ENCODE measurements at regions not wholly inside any gene's neighbourhood (a gene's known extent, or its start where the extent isn't known, plus 50 kb on each side); places are given as distances from the start of the nearest gene placed in this dataset.

DNA sequence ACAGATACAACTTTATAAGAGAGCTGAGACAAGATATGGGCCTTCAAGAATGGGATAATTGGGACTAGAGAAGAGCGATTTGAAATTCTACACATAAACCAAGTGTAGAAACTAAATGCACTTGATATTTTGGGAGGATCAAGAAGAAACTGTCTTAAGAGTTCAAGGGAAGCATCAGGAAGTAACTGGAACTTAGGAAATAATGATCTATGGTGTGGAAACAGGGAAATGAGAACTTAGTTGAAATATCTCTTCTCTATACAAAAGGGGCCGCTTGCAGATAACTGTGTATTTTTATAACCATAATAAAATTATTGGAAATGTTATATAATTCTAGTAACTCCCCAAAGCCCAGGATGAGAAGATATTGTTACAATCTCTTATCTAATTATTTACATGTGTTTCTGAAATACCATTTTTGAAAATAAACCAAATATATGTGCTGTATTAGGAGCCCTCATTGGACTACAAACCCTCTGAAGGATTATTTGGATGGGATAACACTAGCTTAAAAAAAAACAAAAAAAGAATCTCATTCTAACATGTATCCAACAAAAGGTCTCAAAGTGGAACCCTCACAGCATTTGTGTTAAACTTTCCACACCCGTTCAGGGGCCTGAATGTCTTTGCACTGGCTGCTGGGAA lies 84.7 kb upstream of the FLRT2 start:
- TF ChIP-seq, protein P1, sequence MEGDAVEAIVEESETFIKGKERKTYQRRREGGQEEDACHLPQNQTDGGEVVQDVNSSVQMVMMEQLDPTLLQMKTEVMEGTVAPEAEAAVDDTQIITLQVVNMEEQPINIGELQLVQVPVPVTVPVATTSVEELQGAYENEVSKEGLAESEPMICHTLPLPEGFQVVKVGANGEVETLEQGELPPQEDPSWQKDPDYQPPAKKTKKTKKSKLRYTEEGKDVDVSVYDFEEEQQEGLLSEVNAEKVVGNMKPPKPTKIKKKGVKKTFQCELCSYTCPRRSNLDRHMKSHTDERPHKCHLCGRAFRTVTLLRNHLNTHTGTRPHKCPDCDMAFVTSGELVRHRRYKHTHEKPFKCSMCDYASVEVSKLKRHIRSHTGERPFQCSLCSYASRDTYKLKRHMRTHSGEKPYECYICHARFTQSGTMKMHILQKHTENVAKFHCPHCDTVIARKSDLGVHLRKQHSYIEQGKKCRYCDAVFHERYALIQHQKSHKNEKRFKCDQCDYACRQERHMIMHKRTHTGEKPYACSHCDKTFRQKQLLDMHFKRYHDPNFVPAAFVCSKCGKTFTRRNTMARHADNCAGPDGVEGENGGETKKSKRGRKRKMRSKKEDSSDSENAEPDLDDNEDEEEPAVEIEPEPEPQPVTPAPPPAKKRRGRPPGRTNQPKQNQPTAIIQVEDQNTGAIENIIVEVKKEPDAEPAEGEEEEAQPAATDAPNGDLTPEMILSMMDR (IDR thresholded peaks at IDR 0.05): no peak
- Histone ChIP-seq H3K4me1 (no peaks in the 10 kb centered on the region), H3K4me3 (no peak overlapping the region), H3K27me3 (no peaks in the 10 kb centered on the region), H3K27ac (no peak overlapping the region), H3K9me3 (no peaks in the 10 kb centered on the region), H3K36me3 (no peaks in the 10 kb centered on the region)
- DNase-seq: no peak
- ATAC-seq: peak; percentile 26
- intact Hi-C loops (cut with DNase I): no loop called here

DNA sequence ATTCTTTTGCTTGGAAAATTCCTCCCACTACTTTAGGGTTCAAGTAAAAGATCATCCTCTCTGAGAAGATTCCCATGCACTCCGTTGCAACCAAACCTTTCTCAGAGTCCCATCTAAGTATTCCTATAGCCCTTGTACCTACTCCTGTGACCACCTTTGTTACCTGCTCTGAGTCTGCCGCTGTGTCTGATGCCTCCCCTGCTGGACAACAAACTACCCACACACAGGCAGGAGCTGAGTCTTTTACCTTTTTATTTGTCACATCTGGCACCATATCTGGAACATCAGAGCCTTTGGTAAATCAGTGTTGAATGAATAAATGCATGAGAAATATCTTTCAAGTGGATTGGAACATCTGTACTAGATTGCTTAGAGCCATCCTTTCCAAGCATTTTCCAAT lies 82.1 kb upstream of the FLRT2 start:
- intact Hi-C loops (cut with DNase I): no loop called here
- no peaks in the 10 kb centered on the region for H3K36me3 ChIP-seq
- no peak overlapping the region for H3K4me3 ChIP-seq
- H3K27ac ChIP-seq: no peak overlapping the region
- ATAC-seq: no peak
- H3K4me1 ChIP-seq: no peaks in the 10 kb centered on the region
- no peaks in the 10 kb centered on the region for H3K27me3 ChIP-seq
- TF ChIP-seq, protein P1 (IDR thresholded peaks at IDR 0.05): no peak
- H3K9me3 ChIP-seq: no peaks in the 10 kb centered on the region
- DNase-seq: no peak

DNA sequence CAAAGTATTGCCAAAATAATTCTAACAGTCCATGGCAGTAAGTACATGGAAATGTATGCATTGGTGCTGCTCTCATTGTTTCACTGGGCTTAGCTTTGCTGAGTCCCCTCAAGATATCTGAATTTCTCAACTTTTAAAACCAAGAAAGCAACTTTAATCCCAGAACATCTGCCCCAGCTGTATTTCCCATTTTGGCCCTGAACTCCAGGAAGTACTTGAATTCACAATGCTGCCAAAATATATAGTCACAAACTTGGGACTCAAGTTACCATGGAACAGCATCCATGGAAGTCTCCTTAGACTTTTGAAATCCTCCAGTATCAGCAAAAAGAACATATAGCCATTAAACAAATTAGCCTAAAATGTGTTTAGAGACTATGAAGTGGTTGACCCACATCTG lies 78.5 kb upstream of the FLRT2 start:
- Histone ChIP-seq H3K36me3 (no peaks in the 10 kb centered on the region), H3K4me3 (no peak overlapping the region), H3K9me3 (no peaks in the 10 kb centered on the region), H3K4me1 (no peaks in the 10 kb centered on the region), H3K27me3 (no peaks in the 10 kb centered on the region), H3K27ac (no peak overlapping the region)
- TF ChIP-seq, protein P1 (IDR thresholded peaks at IDR 0.05): no peak
- DNase-seq (no peak), ATAC-seq (no peak)
- intact Hi-C loops (cut with DNase I): no loop called here

DNA sequence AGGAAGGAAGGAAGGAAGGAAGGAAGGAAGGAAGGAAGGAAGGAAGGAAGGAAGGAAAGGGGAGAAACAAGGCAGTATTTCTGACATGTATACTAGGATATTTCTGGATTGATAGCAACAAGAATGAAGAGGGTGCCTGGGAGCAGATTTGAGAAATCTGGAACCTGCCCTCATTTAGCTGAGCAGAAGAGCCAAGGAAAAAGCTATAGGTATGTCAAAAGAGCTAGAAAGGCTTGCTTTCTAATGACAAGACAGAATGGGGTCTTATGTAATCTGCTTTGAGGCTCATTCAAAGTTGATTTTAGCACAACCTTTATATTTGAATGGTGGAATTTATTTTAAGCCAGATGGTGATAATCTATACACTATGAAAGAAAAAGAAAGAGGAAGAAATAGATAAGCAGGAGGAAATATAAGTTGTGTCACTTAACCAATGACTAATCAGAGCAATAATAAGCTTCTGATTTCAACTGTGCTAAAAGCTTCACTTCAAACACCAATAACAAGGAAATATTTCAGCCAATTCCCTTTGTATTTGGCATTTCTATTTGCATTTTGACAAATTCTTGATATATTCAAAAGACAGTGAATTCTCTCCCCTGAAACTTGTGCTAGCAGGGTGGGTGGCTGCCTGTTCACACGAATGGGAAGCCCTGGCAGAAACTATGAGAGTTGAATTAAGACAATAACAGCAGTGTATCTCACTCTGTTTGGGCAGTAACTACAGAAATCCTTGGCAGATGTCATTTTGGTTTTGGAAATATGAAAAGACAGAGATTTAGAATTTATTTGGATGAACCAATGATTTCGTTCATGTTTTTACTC lies 76.3 kb upstream of the FLRT2 start:
- Histone ChIP-seq H3K9me3 (no peaks in the 10 kb centered on the region), H3K27ac (no peak overlapping the region), H3K27me3 (no peaks in the 10 kb centered on the region), H3K36me3 (no peaks in the 10 kb centered on the region), H3K4me1 (no peaks in the 10 kb centered on the region), H3K4me3 (no peak overlapping the region)
- intact Hi-C loops (cut with DNase I): no loop called here
- DNase-seq: no peak
- ATAC-seq: no peak
- TF ChIP-seq, protein P1 (IDR thresholded peaks at IDR 0.05): no peak

DNA sequence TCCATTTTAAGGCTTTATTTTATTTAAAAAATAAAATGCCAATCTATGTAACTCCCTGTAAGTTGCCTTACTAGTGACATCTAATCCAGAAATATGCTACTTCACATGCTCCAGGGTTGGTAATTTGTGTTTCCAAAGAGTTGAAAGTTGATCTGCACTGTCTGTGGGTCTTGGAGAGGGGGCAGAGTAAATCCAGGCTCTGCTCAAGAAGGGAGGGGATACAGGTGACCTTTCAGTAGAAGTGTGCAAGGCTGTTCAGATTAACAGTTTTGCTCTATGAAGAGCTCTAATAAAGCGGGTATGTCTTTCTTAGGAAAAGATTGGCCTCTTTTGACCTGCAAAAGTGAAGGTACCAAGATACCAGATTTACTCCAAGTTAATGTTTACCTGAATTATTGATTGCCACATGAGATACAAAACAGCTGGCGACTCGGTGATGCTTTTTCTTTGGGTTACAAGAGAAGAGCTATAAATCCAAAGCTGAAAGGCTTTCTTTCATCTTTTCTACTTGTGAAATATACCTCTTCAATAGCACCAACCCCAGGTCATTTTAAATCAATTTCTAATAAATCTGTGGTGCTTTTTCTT lies 75.6 kb upstream of the FLRT2 start:
- ATAC-seq (no peak), DNase-seq (no peak)
- Histone ChIP-seq H3K27me3 (no peaks in the 10 kb centered on the region), H3K4me3 (no peak overlapping the region), H3K4me1 (no peaks in the 10 kb centered on the region), H3K36me3 (no peaks in the 10 kb centered on the region), H3K27ac (no peak overlapping the region), H3K9me3 (no peaks in the 10 kb centered on the region)
- TF ChIP-seq, protein P1 (IDR thresholded peaks at IDR 0.05): no peak
- intact Hi-C loops (cut with DNase I): no loop called here
